ENCODE measurements at regions not wholly inside any gene's neighbourhood (a gene's known extent, or its start where the extent isn't known, plus 50 kb on each side); places are given as distances from the start of the nearest gene placed in this dataset.

DNA sequence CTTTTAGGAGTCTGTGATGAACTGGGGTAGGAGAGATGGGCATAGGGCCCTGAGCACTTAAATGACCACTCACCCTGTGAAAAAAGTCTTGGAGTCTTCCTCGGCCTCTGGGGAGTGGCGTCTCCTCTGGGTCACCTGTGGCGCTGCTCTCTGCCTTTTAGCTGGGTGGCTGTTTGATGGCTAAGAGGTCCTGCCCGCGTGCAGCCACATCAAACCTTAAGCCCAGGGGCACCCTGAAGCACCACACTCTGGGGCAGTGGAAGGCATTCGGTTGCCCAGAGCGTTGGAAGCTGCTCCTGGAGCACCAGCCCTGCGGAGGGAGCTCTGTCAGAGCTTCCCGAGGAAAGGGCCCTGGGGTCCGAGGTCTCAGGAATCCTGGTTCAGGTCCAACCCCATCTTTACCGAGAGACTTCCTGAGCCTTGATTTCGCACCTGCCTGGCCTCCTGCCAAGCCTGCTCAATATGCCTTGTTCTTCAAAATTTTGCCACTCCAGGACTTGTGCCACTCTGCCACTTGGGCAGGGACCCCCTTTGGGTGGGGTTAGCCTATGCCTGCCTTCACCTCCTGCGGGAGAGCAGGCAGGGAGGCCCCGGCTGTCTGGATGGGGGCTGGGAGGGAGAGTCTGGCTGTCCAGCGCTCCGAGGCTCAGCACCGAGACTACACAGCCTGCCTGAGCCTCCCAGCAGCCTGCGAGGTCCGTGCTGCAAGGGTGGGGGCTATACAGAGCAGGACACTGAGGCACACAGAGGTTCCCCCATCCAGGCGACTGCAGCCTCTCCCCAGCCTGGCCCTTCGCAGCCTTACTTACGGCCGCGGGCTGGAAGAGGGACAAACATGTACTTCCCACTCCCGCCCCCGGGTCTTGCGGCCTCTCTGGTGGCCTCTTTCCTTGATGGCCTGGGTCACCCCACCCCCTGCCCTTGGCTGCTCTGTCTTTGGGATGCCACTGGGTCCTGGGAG, 63.4 kb upstream of the RNU6ATAC start:
- H3K36me3 ChIP-seq, result no peaks in the 10 kb centered on the region
- H3K27ac ChIP-seq, result no peak overlapping the region
- H3K4me1 ChIP-seq, result peaks cover 0 to 16% (median 9%) of the 10 kb centered on the region in 12 donors
- H3K27me3 ChIP-seq, result no peaks in the 10 kb centered on the region
- DNase-seq (no peak), ATAC-seq (peak in 1 of 4 donors; percentile 13)
- no peak overlapping the region for H3K4me3 ChIP-seq
- no peaks in the 10 kb centered on the region for H3K9me3 ChIP-seq
- 65 to 77% (median 68%) methylated on average over 24 to 27 of the region's 27 CpGs for WGBS, 4 donors
- no peak for TF ChIP-seq POLR2A (IDR thresholded peaks at IDR 0.05)
- TF ChIP-seq, protein P1, sequence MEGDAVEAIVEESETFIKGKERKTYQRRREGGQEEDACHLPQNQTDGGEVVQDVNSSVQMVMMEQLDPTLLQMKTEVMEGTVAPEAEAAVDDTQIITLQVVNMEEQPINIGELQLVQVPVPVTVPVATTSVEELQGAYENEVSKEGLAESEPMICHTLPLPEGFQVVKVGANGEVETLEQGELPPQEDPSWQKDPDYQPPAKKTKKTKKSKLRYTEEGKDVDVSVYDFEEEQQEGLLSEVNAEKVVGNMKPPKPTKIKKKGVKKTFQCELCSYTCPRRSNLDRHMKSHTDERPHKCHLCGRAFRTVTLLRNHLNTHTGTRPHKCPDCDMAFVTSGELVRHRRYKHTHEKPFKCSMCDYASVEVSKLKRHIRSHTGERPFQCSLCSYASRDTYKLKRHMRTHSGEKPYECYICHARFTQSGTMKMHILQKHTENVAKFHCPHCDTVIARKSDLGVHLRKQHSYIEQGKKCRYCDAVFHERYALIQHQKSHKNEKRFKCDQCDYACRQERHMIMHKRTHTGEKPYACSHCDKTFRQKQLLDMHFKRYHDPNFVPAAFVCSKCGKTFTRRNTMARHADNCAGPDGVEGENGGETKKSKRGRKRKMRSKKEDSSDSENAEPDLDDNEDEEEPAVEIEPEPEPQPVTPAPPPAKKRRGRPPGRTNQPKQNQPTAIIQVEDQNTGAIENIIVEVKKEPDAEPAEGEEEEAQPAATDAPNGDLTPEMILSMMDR (IDR thresholded peaks at IDR 0.05), result no peak
- intact Hi-C loops (cut with DNase I), result loop anchor here in 1 of 10 donors (10.0 kb wide), 1 partner anchor 57 kb away; no protein-coding TSS in a partner anchor

GRCh38 chr9:134228649-134229048, 64.3 kb upstream of the RNU6ATAC start:
- no peak for DNase-seq
- TF ChIP-seq, protein P1 (IDR thresholded peaks at IDR 0.05), result no peak
- TF ChIP-seq POLR2A (IDR thresholded peaks at IDR 0.05), result no peak
- intact Hi-C loops (cut with DNase I), result loop anchor here in 1 of 10 donors (10.0 kb wide), 1 partner anchor 56 kb away; no protein-coding TSS in a partner anchor

GRCh38 chr9:134229466-134230091, 65.2 kb upstream of the RNU6ATAC start:
- 94 to 95% (median 94%) methylated on average over 10 to 23 of the region's 23 CpGs for whole genome bisulfite sequencing, 4 donors
- H3K36me3 ChIP-seq, result no peaks in the 10 kb centered on the region
- H3K27me3 ChIP-seq, result no peaks in the 10 kb centered on the region
- no peak for TF ChIP-seq POLR2A (IDR thresholded peaks at IDR 0.05)
- TF ChIP-seq, protein P1 (IDR thresholded peaks at IDR 0.05), result no peak
- DNase-seq, result no peak
- no peak overlapping the region for H3K4me3 ChIP-seq
- no peaks in the 10 kb centered on the region for H3K9me3 ChIP-seq
- H3K27ac ChIP-seq, result no peak overlapping the region
- no peak for ATAC-seq
- intact Hi-C loops (cut with DNase I), result loop anchor here in 1 of 10 donors (10.0 kb wide), 1 partner anchor 55 kb away; no protein-coding TSS in a partner anchor
- H3K4me1 ChIP-seq, result peaks cover 0 to 16% (median 9%) of the 10 kb centered on the region in 12 donors

More at GRCh38 chr9:134228649-134229048, 64.3 kb upstream of the RNU6ATAC start:
- Histone ChIP-seq H3K4me1 (peaks cover 0 to 16% (median 9%) of the 10 kb centered on the region in 12 donors), H3K9me3 (no peaks in the 10 kb centered on the region), H3K36me3 (no peaks in the 10 kb centered on the region), H3K27ac (no peak overlapping the region), H3K27me3 (no peaks in the 10 kb centered on the region), H3K4me3 (no peak overlapping the region)
- no peak for ATAC-seq
- 84 to 95% (median 91%) methylated on average over 5 to 8 of the region's 8 CpGs for WGBS, 4 donors

Measured in heart left ventricle (tissue), 16 donors.